ENCODE measurements at regions not wholly inside any gene's neighbourhood (a gene's known extent, or its start where the extent isn't known, plus 50 kb on each side); places are given as distances from the start of the nearest gene placed in this dataset.

DNA sequence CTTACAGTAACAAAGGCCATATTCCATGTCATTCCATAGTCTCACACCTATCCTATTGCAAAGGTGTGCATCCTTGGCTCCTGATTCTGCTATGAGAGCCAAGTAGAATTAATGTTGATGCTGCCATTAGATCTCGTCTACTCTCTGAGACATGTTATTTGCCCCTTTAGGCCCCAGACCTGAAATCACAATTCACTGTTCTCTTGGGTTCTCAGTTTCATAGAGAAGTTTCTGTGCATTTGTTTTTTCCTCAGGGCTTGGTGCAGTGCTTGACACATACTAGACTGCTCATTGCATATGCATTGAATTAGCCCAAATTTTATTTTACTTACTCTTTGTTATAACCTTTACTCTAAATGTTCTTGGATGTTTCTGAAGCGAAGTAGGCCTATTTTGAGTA, 265.7 kb downstream of the JRKL start:
- TF ChIP-seq, protein P1, sequence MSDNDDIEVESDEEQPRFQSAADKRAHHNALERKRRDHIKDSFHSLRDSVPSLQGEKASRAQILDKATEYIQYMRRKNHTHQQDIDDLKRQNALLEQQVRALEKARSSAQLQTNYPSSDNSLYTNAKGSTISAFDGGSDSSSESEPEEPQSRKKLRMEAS (IDR thresholded peaks at IDR 0.05; ENCODE audit: low read depth, low read length) = no peak
- TF ChIP-seq POLR2A (IDR thresholded peaks at IDR 0.05; ENCODE audit: extremely low read depth, insufficient read length) (no peak), MYC (IDR thresholded peaks at IDR 0.05; ENCODE audit: low read depth, low read length) (no peak)
- TF ChIP-seq, protein P2, sequence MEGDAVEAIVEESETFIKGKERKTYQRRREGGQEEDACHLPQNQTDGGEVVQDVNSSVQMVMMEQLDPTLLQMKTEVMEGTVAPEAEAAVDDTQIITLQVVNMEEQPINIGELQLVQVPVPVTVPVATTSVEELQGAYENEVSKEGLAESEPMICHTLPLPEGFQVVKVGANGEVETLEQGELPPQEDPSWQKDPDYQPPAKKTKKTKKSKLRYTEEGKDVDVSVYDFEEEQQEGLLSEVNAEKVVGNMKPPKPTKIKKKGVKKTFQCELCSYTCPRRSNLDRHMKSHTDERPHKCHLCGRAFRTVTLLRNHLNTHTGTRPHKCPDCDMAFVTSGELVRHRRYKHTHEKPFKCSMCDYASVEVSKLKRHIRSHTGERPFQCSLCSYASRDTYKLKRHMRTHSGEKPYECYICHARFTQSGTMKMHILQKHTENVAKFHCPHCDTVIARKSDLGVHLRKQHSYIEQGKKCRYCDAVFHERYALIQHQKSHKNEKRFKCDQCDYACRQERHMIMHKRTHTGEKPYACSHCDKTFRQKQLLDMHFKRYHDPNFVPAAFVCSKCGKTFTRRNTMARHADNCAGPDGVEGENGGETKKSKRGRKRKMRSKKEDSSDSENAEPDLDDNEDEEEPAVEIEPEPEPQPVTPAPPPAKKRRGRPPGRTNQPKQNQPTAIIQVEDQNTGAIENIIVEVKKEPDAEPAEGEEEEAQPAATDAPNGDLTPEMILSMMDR (IDR thresholded peaks at IDR 0.05; ENCODE audit: low read depth, low read length) = no peak
- H3K4me3 ChIP-seq (ENCODE audit: low read depth, low read length) = no peak overlapping the region
- no peak for DNase-seq (ENCODE audit: low read depth)

DNA sequence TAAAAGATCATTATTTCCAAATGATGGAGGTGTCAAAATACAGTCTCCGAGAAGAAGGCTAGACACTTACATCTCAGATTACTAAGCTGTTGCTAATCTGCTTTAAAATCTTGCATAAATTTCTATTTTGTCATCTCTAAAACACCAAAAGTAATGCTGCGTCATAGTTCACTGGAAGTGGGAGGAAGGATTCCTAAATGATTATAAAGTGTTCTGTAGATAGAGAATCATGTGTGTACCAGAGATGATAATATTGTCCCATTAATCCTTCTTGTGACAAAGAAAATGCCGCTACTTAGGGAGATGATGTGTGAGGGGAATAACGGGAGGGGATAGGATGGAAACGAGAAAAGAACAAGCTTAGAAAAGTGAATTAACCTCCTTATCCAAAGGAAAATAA, 268.6 kb downstream of the JRKL start:
- no peak overlapping the region for H3K4me3 ChIP-seq (ENCODE audit: low read depth, low read length)
- DNase-seq (ENCODE audit: low read depth) = no peak
- TF ChIP-seq, protein P2 (IDR thresholded peaks at IDR 0.05; ENCODE audit: low read depth, low read length) = no peak
- no peak for TF ChIP-seq MYC (IDR thresholded peaks at IDR 0.05; ENCODE audit: low read depth, low read length)
- no peak for TF ChIP-seq POLR2A (IDR thresholded peaks at IDR 0.05; ENCODE audit: extremely low read depth, insufficient read length)
- TF ChIP-seq, protein P1 (IDR thresholded peaks at IDR 0.05; ENCODE audit: low read depth, low read length) = no peak

DNA sequence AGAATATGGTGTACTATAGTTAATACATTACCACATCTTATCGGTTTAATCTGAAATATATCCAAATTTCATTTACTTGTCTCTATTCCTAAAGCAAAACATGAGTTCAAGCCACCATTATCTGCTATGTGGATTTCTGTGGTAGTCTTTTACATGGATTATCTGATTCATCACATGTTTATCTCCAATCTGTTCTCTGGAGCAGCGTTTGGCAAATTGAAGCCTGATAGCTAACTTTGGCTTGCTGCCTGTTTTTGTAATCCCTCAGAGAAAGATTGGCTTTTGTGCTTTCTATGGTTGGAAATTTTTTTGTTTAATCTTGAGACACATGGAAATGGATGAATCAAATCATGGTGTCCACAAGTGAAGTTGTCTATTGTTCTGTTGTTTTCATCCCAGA, 274.3 kb downstream of the JRKL start:
- no peak overlapping the region for H3K4me3 ChIP-seq (ENCODE audit: low read depth, low read length)
- no peak for TF ChIP-seq MYC (IDR thresholded peaks at IDR 0.05; ENCODE audit: low read depth, low read length)
- TF ChIP-seq POLR2A (IDR thresholded peaks at IDR 0.05; ENCODE audit: extremely low read depth, insufficient read length) = no peak
- TF ChIP-seq, protein P2 (IDR thresholded peaks at IDR 0.05; ENCODE audit: low read depth, low read length) = no peak
- TF ChIP-seq, protein P1 (IDR thresholded peaks at IDR 0.05; ENCODE audit: low read depth, low read length) = no peak
- DNase-seq (ENCODE audit: low read depth) = no peak

DNA sequence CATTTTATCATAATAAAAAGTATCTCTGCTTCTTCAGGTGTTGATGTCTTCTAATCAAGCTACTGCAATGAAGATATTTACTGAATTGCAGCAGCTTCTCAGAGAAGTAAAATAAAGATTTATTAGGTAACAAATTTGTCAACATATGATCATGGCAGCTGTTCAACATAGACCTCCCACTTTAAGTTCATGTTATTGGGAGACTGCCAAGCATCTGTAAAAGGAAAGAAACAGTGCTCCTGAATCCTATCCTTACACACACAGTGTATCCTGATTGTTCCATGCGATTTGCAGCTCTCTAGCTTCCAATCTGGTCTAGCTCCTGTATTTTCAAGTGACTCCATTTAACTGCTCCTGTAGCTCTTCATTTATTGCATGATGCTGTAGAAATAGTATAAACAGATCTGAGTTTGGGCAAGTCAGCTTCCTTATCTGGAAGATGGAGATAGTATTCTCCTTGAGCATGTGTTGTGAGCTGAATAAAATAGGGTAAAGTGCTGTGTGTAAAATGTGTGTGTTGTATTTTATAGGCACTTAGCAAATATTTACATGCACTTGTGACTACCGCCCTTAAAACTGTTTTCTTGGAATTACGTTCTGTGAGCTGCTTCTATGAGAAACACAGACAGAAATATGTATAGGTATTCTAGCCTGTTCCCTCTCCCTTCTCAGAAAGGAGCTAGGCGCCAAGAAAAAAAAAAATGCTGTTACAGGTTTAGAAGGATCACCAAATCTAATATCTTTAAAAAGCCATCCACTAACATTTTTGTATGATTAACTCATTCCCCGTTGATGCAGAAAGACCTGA, 290.6 kb downstream of the JRKL start:
- TF ChIP-seq POLR2A (IDR thresholded peaks at IDR 0.05; ENCODE audit: extremely low read depth, insufficient read length) = no peak
- no peak for TF ChIP-seq MYC (IDR thresholded peaks at IDR 0.05; ENCODE audit: low read depth, low read length)
- TF ChIP-seq, protein P1 (IDR thresholded peaks at IDR 0.05; ENCODE audit: low read depth, low read length) = no peak
- TF ChIP-seq, protein P2 (IDR thresholded peaks at IDR 0.05; ENCODE audit: low read depth, low read length) = no peak
- H3K4me3 ChIP-seq (ENCODE audit: low read depth, low read length) = no peak overlapping the region
- no peak for DNase-seq (ENCODE audit: low read depth)

DNA sequence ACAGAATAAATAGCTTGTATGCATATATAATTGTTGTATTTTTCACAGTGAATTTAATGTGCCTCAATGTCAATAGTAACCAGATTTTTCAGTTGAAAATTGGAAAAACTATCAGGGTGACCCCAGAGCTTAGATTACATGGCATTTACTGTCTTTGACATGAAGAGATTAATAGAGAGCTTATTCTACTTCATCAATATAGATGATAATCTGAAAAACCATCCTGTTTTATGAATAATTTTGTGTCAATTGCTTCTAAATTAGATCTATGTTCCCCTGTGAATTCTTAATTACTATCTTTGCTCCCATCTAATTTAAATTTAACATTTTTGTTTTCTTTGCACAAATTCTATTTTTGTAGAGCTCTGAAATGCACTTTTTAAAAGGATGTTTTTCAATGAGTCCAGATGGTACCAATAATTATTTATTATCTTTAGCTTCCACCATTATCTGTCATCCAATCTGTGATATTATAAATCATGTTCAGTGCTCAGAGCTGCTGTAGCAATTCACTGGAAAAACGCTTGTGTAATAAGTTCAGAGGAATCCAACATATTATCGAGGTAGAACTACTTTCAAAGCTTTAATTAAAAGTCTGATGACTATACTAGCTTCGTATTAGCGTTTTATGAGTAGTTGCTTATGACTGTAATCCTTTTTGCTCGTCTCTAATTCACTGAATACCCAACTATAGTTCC, 291.4 kb downstream of the JRKL start:
- TF ChIP-seq, protein P1 (IDR thresholded peaks at IDR 0.05; ENCODE audit: low read depth, low read length) = no peak
- TF ChIP-seq, protein P2 (IDR thresholded peaks at IDR 0.05; ENCODE audit: low read depth, low read length) = no peak
- TF ChIP-seq MYC (IDR thresholded peaks at IDR 0.05; ENCODE audit: low read depth, low read length) (no peak), POLR2A (IDR thresholded peaks at IDR 0.05; ENCODE audit: extremely low read depth, insufficient read length) (no peak)
- no peak for DNase-seq (ENCODE audit: low read depth)
- no peak overlapping the region for H3K4me3 ChIP-seq (ENCODE audit: low read depth, low read length)

Measured in NB4 (cell line).